ENCODE measurements at regions not wholly inside any gene's neighbourhood (a gene's known extent, or its start where the extent isn't known, plus 50 kb on each side); places are given as distances from the start of the nearest gene placed in this dataset.

- no peaks in the 10 kb centered on the region for H3K4me1 ChIP-seq (ENCODE audit: insufficient read depth, low read length, poor library complexity, severe bottlenecking)
- no peak for TF ChIP-seq EZH2 (IDR thresholded peaks at IDR 0.05; ENCODE audit: borderline replicate concordance, low read depth, low read length, poor library complexity, severe bottlenecking)
- no peaks in the 10 kb centered on the region for H3K9me3 ChIP-seq (ENCODE audit: low read depth, low read length, poor library complexity, severe bottlenecking)
- no TSS peak for BruUV-seq (replicated peaks)
- CTCF ChIA-PET, result no interaction called here
- H3K4me3 ChIP-seq (ENCODE audit: low read depth, low read length, poor library complexity, severe bottlenecking), result no peak overlapping the region
- H3K27me3 ChIP-seq (replicated peaks; ENCODE audit: insufficient read depth, low read depth, low read length, poor library complexity), result no peaks in the 10 kb centered on the region
- DNase-seq (ENCODE audit: low spot score), result no peak
- H3K27ac ChIP-seq (ENCODE audit: low read depth, low read length, poor library complexity, severe bottlenecking), result no peak overlapping the region
- intact Hi-C loops (cut with micrococcal nuclease; ENCODE audit: unreplicated experiment), result no loop called here
- POLR2A ChIA-PET (ENCODE audit: low non-redundant PET), result no interaction called here
- no peaks in the 10 kb centered on the region for H3K36me3 ChIP-seq (ENCODE audit: insufficient read depth, low read length, poor library complexity, severe bottlenecking)
Observed at GRCh38 chr21:27690426-27690825, 723.5 kb upstream of the ADAMTS5 start.

GRCh38 chr21:27688773-27689172, 721.9 kb upstream of the ADAMTS5 start:
- ChIA-PET POLR2A (ENCODE audit: low non-redundant PET) (no interaction called here), CTCF (no interaction called here)
- Histone ChIP-seq H3K27ac (ENCODE audit: low read depth, low read length, poor library complexity, severe bottlenecking) (no peak overlapping the region), H3K4me1 (ENCODE audit: insufficient read depth, low read length, poor library complexity, severe bottlenecking) (no peaks in the 10 kb centered on the region), H3K27me3 (replicated peaks; ENCODE audit: insufficient read depth, low read depth, low read length, poor library complexity) (no peaks in the 10 kb centered on the region), H3K36me3 (ENCODE audit: insufficient read depth, low read length, poor library complexity, severe bottlenecking) (no peaks in the 10 kb centered on the region), H3K9me3 (ENCODE audit: low read depth, low read length, poor library complexity, severe bottlenecking) (no peaks in the 10 kb centered on the region), H3K4me3 (ENCODE audit: low read depth, low read length, poor library complexity, severe bottlenecking) (no peak overlapping the region)
- BruUV-seq (replicated peaks), result no TSS peak
- DNase-seq (ENCODE audit: low spot score), result no peak
- no peak for TF ChIP-seq CTCF (conservative IDR thresholded peaks at IDR 0.05; ENCODE audit: low read depth, low read length)
- TF ChIP-seq EZH2 (IDR thresholded peaks at IDR 0.05; ENCODE audit: borderline replicate concordance, low read depth, low read length, poor library complexity, severe bottlenecking), result no peak
- intact Hi-C loops (cut with micrococcal nuclease; ENCODE audit: unreplicated experiment), result no loop called here

GRCh38 chr21:27683292-27683691, 716.4 kb upstream of the ADAMTS5 start:
- POLR2A ChIA-PET (ENCODE audit: low non-redundant PET), result no interaction called here
- Histone ChIP-seq H3K27me3 (replicated peaks; ENCODE audit: insufficient read depth, low read depth, low read length, poor library complexity) (no peaks in the 10 kb centered on the region), H3K4me1 (ENCODE audit: insufficient read depth, low read length, poor library complexity, severe bottlenecking) (no peaks in the 10 kb centered on the region), H3K36me3 (ENCODE audit: insufficient read depth, low read length, poor library complexity, severe bottlenecking) (no peaks in the 10 kb centered on the region), H3K27ac (ENCODE audit: low read depth, low read length, poor library complexity, severe bottlenecking) (no peak overlapping the region), H3K9me3 (ENCODE audit: low read depth, low read length, poor library complexity, severe bottlenecking) (no peaks in the 10 kb centered on the region), H3K4me3 (ENCODE audit: low read depth, low read length, poor library complexity, severe bottlenecking) (no peak overlapping the region)
- intact Hi-C loops (cut with micrococcal nuclease; ENCODE audit: unreplicated experiment), result no loop called here
- CTCF ChIA-PET, result no interaction called here
- no peak for DNase-seq (ENCODE audit: low spot score)
- TF ChIP-seq EZH2 (IDR thresholded peaks at IDR 0.05; ENCODE audit: borderline replicate concordance, low read depth, low read length, poor library complexity, severe bottlenecking) (no peak), CTCF (conservative IDR thresholded peaks at IDR 0.05; ENCODE audit: low read depth, low read length) (no peak)
- no TSS peak for BruUV-seq (replicated peaks)

GRCh38 chr21:27681841-27682240, 715.0 kb upstream of the ADAMTS5 start:
- Histone ChIP-seq H3K4me1 (ENCODE audit: insufficient read depth, low read length, poor library complexity, severe bottlenecking) (no peaks in the 10 kb centered on the region), H3K27ac (ENCODE audit: low read depth, low read length, poor library complexity, severe bottlenecking) (no peak overlapping the region), H3K4me3 (ENCODE audit: low read depth, low read length, poor library complexity, severe bottlenecking) (no peak overlapping the region), H3K27me3 (replicated peaks; ENCODE audit: insufficient read depth, low read depth, low read length, poor library complexity) (no peaks in the 10 kb centered on the region), H3K9me3 (ENCODE audit: low read depth, low read length, poor library complexity, severe bottlenecking) (no peaks in the 10 kb centered on the region), H3K36me3 (ENCODE audit: insufficient read depth, low read length, poor library complexity, severe bottlenecking) (no peaks in the 10 kb centered on the region)
- TF ChIP-seq CTCF (conservative IDR thresholded peaks at IDR 0.05; ENCODE audit: low read depth, low read length) (no peak), EZH2 (IDR thresholded peaks at IDR 0.05; ENCODE audit: borderline replicate concordance, low read depth, low read length, poor library complexity, severe bottlenecking) (no peak)
- ChIA-PET POLR2A (ENCODE audit: low non-redundant PET) (no interaction called here), CTCF (no interaction called here)
- BruUV-seq (replicated peaks), result no TSS peak
- no peak for DNase-seq (ENCODE audit: low spot score)
- intact Hi-C loops (cut with micrococcal nuclease; ENCODE audit: unreplicated experiment), result no loop called here

Data from A673 (cell line).